Thoracic aorta (tissue), 2 donors: ENCODE measurements at regions not wholly inside any gene's neighbourhood (a gene's known extent, or its start where the extent isn't known, plus 50 kb on each side); places are given as distances from the start of the nearest gene placed in this dataset.

Source experiments
- ATAC-seq: fragments of 150-250 bp; one replicate; pipeline ENCODE4 v1.8.0; 2017; ENCODE audit warnings: low read depth; ENCODE audit not compliant: insufficient number of reproducible peaks, low FRiP score
- DNase-seq: peaks from one replicate; pipeline ENCODE4 v3.0.0-alpha.2; 2020; ENCODE audit warnings: low spot score
- H3K27ac ChIP-seq, 2 donors: fragments of 200-600 bp; sonication (generic); 1 replicate in 1 of 2; 2 replicates in 1 of 2; pipeline ENCODE4 v1.5.1; 2016; ENCODE audit warnings: mild to moderate bottlenecking in 2 of 2, moderate library complexity in 2 of 2
- H3K27me3 ChIP-seq: fragments of 200-600 bp; sonication (generic); replicated peaks from 2 replicates; pipeline ENCODE4 v1.6.0; 2016; ENCODE audit warnings: mild to moderate bottlenecking; ENCODE audit not compliant: insufficient read depth
- H3K36me3 ChIP-seq: fragments of 200-600 bp; sonication (generic); one replicate; pipeline ENCODE4 v1.5.1; 2016
- H3K4me1 ChIP-seq, 2 donors: fragments of 200-600 bp; sonication (generic); 1 replicate in 1 of 2; 2 replicates in 1 of 2; pipeline versions ENCODE4 v1.5.1 to v1.6.0; 2016; ENCODE audit warnings: low read depth in 2 of 2, mild to moderate bottlenecking in 1 of 2; ENCODE audit not compliant: control insufficient read depth in 1 of 2
- H3K4me3 ChIP-seq: fragments of 200-600 bp; sonication (generic); 2 replicates; pipeline ENCODE4 v1.5.1; 2016; ENCODE audit warnings: mild to moderate bottlenecking
- H3K9me3 ChIP-seq: fragments of 200-600 bp; sonication (generic); 2 replicates; pipeline ENCODE4 v1.5.1; 2016
- TF ChIP-seq, protein P1 (sequence below): fragments of 200-600 bp; sonication (generic); IDR thresholded peaks from one replicate; pipeline ENCODE4 v1.5.1; 2019; ENCODE audit warnings: antibody characterized with exemption

DNA sequence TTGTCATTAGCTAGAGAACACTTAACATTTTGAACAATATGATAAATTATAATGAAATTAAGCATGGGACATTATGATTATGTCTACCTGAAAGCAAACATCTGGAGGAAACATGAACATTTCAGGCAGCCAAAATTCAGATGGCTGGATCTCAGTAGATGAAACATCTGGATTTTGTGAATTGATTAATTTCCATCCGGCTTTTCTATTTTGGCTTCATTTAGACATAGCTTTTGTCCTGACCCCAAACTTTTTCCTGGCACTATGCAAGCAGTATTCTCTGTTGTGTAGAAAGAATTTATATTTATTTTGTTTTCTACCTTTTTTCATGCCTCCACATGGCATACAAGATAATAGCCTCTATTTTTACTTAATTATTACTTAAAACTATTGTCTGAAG lies 186.3 kb downstream of the OGFRL1 start:
- no peak for DNase-seq
- Histone ChIP-seq H3K9me3 (no peaks in the 10 kb centered on the region), H3K27me3 (no peaks in the 10 kb centered on the region), H3K36me3 (no peaks in the 10 kb centered on the region), H3K4me1 (peaks cover 6 to 29% of the 10 kb centered on the region in 2 donors), H3K4me3 (no peak overlapping the region), H3K27ac (no peak overlapping the region)
- TF ChIP-seq, protein P1, sequence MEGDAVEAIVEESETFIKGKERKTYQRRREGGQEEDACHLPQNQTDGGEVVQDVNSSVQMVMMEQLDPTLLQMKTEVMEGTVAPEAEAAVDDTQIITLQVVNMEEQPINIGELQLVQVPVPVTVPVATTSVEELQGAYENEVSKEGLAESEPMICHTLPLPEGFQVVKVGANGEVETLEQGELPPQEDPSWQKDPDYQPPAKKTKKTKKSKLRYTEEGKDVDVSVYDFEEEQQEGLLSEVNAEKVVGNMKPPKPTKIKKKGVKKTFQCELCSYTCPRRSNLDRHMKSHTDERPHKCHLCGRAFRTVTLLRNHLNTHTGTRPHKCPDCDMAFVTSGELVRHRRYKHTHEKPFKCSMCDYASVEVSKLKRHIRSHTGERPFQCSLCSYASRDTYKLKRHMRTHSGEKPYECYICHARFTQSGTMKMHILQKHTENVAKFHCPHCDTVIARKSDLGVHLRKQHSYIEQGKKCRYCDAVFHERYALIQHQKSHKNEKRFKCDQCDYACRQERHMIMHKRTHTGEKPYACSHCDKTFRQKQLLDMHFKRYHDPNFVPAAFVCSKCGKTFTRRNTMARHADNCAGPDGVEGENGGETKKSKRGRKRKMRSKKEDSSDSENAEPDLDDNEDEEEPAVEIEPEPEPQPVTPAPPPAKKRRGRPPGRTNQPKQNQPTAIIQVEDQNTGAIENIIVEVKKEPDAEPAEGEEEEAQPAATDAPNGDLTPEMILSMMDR: no peak
- ATAC-seq: no peak

DNA sequence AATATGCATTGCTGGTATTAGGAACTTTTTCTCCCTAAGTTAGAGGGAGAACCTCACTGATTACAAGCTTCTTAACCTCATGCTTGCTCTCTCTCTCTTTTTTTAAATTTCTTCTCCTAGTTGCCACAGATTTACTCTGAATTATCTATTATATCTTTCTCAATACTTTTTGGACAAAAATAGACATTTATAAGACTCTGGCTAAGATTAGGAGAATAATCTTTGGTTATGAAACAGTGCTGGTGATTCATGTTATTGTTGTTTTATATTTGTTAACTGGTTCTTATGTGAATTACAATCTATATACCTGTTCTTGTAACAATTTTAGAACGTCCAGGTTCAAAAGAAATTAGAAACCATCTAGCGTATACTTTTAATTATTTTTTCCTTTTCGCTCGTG lies 187.8 kb downstream of the OGFRL1 start:
- Histone ChIP-seq H3K27ac (peak overlapping the region in 1 of 2 donors; percentile 36), H3K4me3 (no peak overlapping the region), H3K9me3 (no peaks in the 10 kb centered on the region), H3K4me1 (peaks cover 6 to 29% of the 10 kb centered on the region in 2 donors), H3K27me3 (no peaks in the 10 kb centered on the region), H3K36me3 (no peaks in the 10 kb centered on the region)
- ATAC-seq (no peak), DNase-seq (no peak)
- TF ChIP-seq, protein P1: no peak

DNA sequence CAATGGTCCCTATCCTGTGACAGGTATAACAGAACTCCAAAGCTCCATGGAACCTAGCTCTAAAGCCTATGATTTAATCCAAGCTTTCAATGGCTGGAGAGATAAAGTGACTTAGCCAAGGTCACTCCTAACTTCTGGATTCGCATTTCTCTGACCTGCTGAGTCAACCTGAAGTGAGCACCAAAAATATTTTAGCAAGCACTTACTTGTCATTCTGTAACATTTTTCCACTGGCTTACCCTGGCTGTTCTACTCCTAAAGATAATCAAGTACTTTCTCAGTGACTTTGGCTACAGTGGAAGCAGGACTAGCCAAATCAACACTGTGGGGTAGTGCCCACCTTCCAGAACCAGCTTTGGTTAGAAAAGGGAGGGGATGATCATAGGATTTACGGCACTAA lies 188.3 kb downstream of the OGFRL1 start:
- H3K9me3 ChIP-seq: no peaks in the 10 kb centered on the region
- H3K27me3 ChIP-seq: no peaks in the 10 kb centered on the region
- H3K27ac ChIP-seq: peak overlapping the region in 1 of 2 donors; percentile 36
- peaks cover 6 to 29% of the 10 kb centered on the region in 2 donors for H3K4me1 ChIP-seq
- ATAC-seq (no peak), DNase-seq (no peak)
- TF ChIP-seq, protein P1: no peak
- H3K36me3 ChIP-seq: no peaks in the 10 kb centered on the region
- no peak overlapping the region for H3K4me3 ChIP-seq

DNA sequence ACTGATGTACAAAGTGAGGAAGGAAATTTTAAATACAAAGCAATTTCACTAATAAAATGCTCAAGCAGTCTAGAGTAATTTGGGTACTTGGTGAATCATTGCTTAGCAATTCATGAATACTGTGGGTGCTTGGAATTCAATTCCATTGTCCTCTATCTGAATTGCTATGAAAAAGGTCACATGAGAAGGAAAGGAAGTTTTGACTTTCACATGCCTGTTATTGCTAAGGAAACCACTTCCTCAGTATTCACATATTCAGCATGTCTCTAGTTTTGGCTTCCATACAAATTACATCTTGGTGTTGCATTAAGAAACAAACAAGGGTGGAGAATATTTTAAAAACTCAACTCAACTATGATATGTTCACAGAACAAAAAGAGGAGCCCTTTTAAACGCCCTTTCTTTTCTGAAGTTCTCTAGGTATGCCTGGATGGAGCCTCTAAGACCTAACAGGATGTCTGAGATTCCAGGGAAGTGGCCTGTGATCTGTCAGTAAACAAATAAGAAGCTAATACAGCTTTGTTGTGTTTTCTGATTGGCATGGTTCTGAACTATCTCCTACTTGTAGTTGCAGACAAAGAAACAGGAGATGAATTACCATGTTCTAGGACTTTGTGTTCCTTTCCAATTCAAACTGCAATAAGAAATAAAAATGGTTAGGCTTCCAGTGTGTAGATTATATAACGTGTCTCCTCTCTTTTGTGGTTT lies 190.4 kb downstream of the OGFRL1 start:
- DNase-seq: no peak
- H3K36me3 ChIP-seq: no peaks in the 10 kb centered on the region
- ATAC-seq: peak; percentile 38
- TF ChIP-seq, protein P1: no peak
- no peaks in the 10 kb centered on the region for H3K9me3 ChIP-seq
- H3K4me3 ChIP-seq: no peak overlapping the region
- H3K4me1 ChIP-seq: peaks cover 6 to 29% of the 10 kb centered on the region in 2 donors
- H3K27me3 ChIP-seq: no peaks in the 10 kb centered on the region
- H3K27ac ChIP-seq: peak overlapping the region; percentile 67 to 72

DNA sequence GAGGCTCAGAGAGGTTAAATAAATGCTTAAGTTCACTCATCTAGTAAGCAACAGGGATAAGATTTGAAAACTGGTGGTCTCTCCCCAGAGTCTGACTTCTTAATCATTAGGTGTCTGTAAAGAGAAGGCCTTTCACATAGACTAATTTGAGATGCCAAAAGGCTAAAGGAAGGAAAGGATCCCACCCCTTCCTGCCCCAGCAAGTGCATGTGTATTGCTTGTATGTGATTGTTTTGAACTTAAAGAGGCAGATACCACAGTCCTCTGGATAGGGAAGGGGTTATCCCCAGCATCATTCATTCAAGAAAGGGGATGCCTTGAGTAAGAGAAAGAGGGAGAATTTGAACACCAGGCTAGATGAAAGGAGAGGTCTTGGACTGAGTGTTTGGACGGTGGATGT lies 192.0 kb downstream of the OGFRL1 start:
- ATAC-seq: no peak
- Histone ChIP-seq H3K4me3 (no peak overlapping the region), H3K9me3 (no peaks in the 10 kb centered on the region), H3K27me3 (no peaks in the 10 kb centered on the region), H3K36me3 (no peaks in the 10 kb centered on the region), H3K4me1 (peaks cover 6 to 29% of the 10 kb centered on the region in 2 donors), H3K27ac (no peak overlapping the region)
- TF ChIP-seq, protein P1: no peak
- no peak for DNase-seq
